ENCODE measurements at regions not wholly inside any gene's neighbourhood (a gene's known extent, or its start where the extent isn't known, plus 50 kb on each side); places are given as distances from the start of the nearest gene placed in this dataset.
"Not testable (repeated sequence)": the region's sequence is repeated elsewhere in the genome, so short reads cannot be mapped to it uniquely, and the experiment has no call there.

DNA sequence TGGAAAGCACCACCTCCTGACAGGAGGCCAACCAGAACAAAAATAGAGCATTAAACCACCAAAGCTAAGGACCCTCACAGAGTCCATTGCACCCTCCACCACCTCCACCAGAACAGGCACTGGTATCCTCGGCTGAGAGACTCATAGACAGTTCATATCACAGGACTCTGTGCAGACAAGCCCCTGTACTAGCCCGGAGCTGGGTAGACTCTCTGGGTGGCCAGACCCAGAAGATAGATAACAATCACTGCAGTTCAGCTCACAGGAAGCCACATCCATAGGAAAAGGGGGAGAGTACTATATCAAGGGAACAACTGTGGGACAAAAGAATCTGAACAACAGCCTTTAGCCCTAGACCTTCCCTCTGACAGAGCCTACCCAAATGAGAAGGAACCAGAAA lies 67.4 kb upstream of the SSTR4 start:
- DNase-seq, result not testable (repeated sequence)

DNA sequence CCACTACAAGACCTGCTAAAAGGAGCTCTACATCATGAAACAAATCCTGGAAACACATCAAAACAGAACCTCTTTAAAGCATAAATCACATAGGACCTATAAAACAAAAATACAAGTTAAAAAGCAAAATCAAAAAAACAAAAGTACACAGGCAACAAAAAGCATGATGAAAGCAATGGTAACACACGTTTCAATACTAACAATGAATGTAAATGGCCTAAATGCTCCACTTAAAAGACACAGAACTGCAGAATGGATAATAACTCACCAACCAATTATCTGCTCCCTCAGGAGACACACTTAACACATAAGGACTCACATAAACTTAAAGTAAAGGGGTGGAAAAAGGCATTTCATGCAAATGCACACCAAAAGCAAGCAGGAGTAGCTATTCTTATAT lies 66.1 kb upstream of the SSTR4 start:
- DNase-seq, result not testable (repeated sequence)

DNA sequence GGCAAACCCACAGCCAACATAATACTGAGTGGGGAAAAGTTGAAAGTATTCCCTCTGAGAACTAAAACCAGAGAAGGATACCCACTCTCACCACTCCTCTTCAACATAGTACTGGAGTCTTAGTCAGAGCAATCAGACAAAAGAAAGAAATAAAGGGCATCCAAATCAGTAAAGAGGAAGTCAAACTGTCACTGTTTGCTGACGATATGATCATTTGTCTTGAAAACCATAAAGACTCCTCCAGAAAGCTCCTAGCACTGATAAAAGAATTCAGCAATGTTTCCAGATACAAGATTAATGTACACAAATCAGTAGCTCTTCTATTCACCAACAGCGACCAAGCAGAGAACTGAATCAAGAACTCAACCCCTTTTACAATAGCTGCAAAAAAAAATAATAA lies 64.0 kb upstream of the SSTR4 start:
- DNase-seq, result not testable (repeated sequence)

DNA sequence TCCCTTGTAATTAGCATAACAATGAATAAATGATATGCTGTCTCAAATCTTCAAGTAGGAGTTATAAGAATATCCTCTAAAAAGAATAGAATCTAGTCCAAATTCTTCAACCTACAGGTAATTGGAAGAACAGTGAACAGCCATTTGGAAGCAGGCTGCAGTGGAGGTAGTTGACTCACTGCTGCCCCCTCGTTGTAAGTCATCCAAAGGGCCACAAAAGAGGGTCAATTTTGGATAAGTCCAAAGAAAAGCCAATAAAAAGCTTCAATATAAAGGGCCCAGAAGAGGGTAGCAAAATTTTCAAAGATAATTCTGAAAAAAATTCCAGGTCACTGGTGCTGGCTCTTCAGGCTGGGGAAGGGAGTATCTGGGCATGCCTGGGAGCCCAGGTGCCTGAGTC lies 60.8 kb upstream of the SSTR4 start:
- no peak for DNase-seq

DNA sequence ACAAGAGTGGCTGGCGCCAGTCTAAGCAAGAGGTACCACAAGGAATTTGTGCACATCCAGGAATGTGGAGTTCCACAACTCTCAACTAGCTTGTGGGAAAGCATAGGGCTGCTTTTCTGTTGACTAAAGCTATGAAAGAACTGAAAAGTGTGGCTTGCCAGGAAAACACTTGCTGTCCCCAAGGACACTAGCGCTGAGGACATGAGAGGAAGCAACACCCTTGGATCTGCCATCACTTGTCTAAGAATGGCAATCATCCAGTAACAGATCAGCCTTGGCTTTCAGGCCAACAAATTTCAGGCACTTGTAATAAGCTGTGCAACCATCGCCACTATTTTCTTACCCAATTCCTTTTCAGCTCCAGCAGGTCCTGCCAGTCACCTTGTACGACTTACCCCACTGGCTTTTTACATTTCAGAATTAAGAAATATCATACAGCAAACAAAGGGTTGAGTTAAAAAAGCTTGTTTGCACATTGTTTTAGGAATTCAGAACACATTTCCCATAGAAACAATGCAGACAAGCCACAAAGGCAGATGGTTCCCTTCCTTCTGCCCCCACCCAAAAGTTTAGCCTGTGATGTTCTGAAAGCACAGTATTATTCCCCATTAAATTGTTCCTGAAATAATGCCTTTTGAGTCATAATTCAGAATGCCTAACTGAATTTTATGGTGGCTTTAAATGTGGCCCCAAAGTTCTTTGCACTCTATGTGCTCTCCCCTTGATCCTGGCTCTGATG lies 57.9 kb upstream of the SSTR4 start:
- no peak for DNase-seq

DNA sequence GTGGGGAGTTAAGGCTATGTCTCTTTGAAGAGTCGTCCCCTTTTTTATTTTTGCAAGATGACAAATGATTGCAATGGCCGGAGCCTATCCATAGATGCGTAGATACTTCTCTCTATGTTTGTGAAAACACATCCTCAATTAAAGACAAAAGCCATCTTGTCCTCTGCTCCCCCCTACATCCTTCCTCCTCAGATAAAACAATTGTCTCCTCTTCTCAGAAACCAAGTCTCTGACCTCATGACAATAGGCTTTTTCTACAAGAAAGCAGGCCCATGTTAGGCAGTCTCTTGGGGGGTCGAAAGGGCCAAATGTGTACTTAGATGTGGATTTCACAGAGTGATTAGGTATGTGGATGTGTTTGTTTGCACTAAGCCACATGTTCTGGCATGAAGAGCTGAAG lies 51.1 kb upstream of the SSTR4 start:
- DNase-seq, result no peak

DNA sequence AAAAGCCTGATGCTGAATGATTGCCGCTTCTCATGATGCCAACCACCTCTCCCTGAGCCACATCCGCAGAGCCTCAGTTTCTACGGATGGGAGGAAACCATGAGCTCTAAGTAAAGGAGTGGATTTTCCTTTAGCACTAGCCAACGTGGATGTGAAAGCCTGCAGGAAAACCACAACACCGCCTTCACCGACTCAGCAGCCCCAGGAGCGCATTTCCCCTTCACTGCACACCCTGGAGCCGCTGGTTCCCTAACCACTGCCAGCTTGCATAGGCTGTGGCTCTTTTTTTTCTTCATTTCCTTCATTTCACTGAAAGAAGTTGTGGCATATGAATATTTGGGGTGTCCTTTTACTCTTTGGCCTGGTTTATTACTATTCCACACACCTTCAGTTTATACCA lies 50.5 kb upstream of the SSTR4 start:
- no peak for DNase-seq

DNA sequence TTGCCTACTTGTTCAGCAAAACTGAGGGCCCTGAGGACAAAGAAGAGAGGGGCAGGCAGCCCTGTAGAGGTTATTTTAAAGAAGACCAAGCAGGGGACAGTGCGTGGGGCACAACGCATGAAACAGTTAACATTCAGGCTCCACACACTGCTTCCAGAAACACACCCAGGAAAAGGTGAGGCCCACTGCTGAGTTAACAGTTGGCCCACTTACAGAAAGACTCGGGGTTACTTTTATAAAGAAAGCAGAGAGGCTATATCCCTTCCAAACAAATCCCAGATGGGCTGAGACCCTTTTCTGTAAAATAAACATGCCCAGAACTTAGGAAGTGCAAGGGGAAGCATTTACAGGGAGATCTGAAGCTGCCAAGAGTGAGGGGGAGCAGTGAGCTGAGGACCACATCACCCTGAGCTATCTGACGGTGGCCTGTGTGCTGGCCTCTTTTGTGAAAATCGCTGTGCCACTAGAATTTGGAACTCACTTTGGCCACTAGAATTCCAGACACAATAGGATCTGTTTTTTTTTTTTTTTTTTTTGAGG lies 49.8 kb upstream of the SSTR4 start:
- no peak for DNase-seq

Data from NCI-H2171 (cell line).